Activated T-cell treated with anti-CD3 and anti-CD28 coated beads, Interleukin-2, amount 50 U/mL, for 72 hours (primary cell): ENCODE measurements at regions not wholly inside any gene's neighbourhood (a gene's known extent, or its start where the extent isn't known, plus 50 kb on each side); places are given as distances from the start of the nearest gene placed in this dataset.

Source experiments
- ATAC-seq, 2 donors: fragments of 150-1000 bp; cut with Tn5 transposase; replicated peaks in 1 of 2; 2 replicates each; pipeline ENCODE4 v1.10.0; 2021; ENCODE audit warnings: moderate library complexity in 2 of 2, mild to moderate bottlenecking in 1 of 2
- DNase-seq, 2 donors: peaks; one replicate each; pipeline ENCODE4 v3.0.0; 2021 to 2022; ENCODE audit warnings: mixed read lengths in 1 of 2
- H3K27ac Mint-ChIP-seq: one replicate; pipeline ENCODE4 v1.8.0; 2022; ENCODE audit warnings: mild to moderate bottlenecking, moderate library complexity, mixed read lengths
- H3K27me3 Mint-ChIP-seq: one replicate; pipeline ENCODE4 v1.8.0; 2022; ENCODE audit warnings: low read depth, mixed read lengths
- H3K36me3 Mint-ChIP-seq, 2 donors: one replicate each; pipeline ENCODE4 v1.8.0; 2022; ENCODE audit warnings: mixed read lengths in 2 of 2, mild to moderate bottlenecking in 1 of 2; ENCODE audit not compliant: insufficient read depth in 2 of 2
- H3K4me1 Mint-ChIP-seq: one replicate; pipeline ENCODE4 v1.8.0; 2022; ENCODE audit warnings: low read depth, mixed read lengths
- H3K4me3 Mint-ChIP-seq, 2 donors: one replicate each; pipeline ENCODE4 v1.8.0; 2022; ENCODE audit warnings: mild to moderate bottlenecking in 2 of 2, mixed read lengths in 2 of 2, moderate library complexity in 2 of 2
- H3K9me3 Mint-ChIP-seq, 2 donors: one replicate each; pipeline ENCODE4 v1.8.0; 2022; ENCODE audit warnings: mixed read lengths in 2 of 2

DNA sequence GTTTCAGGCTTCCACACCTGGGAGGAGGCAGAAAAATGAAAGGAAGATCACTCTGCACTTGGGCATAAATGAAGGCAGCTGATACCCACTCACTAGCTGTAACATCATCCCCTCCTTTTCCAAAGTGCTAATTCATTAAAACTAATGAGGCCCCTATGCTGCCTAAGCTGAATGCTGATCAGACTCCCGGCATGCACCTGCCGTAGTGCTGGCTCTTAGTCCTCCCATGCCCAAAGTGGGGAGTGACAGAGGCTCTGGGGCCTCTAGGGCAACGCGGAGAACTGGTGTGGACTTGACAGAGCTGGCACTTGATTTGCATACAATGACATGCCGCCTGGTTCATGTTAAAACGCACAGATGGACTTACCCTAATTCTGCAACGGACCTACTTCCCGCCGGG is 96.5 kb upstream of the NCAM1 start:
- Mint-ChIP-seq H3K27ac (no peak overlapping the region), H3K4me3 (no peak overlapping the region), H3K27me3 (no peaks in the 10 kb centered on the region), H3K9me3 (peaks cover 2 to 4% of the 10 kb centered on the region in 2 donors), H3K36me3 (peaks cover under 1 to 5% of the 10 kb centered on the region in 2 donors), H3K4me1 (no peaks in the 10 kb centered on the region)
- ATAC-seq (no peak), DNase-seq (no peak)

DNA sequence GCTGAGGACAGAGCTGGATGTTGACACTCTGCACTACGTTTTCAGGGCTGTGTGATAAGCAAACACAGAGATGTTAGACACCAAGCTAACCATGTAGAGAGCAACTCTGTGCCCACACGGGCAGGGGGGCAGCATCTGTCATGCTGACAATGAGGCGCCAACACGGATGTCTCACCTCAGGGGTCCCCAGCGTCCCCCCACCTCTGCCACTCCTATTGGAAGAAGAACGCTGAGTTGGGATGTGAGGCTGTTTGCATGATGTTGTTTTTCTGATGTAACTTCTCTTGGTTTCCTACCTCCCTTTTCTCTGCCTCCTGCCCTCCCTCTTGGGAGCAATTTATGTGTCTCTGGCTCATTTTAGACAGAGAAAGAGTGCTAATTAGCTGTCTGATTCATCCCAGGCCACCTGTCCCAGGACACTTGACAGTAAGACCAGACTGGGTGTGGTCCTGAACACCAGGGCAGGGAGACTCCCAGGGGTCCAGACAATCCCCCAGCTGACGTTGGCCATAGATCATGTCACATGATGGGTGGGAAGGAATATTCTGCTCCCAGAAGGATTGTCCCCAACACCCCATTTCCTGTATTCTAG is 89.2 kb upstream of the NCAM1 start:
- Mint-ChIP-seq H3K27ac (no peak overlapping the region), H3K27me3 (peaks cover 7% of the 10 kb centered on the region), H3K4me3 (no peak overlapping the region), H3K9me3 (no peaks in the 10 kb centered on the region), H3K36me3 (no peaks in the 10 kb centered on the region), H3K4me1 (no peaks in the 10 kb centered on the region)
- DNase-seq (no peak), ATAC-seq (no peak)

- Mint-ChIP-seq H3K27me3 (peaks cover 11% of the 10 kb centered on the region), H3K36me3 (no peaks in the 10 kb centered on the region), H3K9me3 (no peaks in the 10 kb centered on the region), H3K27ac (no peak overlapping the region), H3K4me3 (no peak overlapping the region), H3K4me1 (no peaks in the 10 kb centered on the region)
- no peak for DNase-seq
- ATAC-seq = peak in 1 of 2 donors; percentile 53
These were observed 86.2 kb upstream of the NCAM1 start for GRCh38 chr11:112874980-112875379.

- peaks cover 10% of the 10 kb centered on the region for H3K27me3 Mint-ChIP-seq
- no peak overlapping the region for H3K4me3 Mint-ChIP-seq
- no peaks in the 10 kb centered on the region for H3K9me3 Mint-ChIP-seq
- H3K27ac Mint-ChIP-seq = no peak overlapping the region
- ATAC-seq (no peak), DNase-seq (no peak)
- H3K4me1 Mint-ChIP-seq = no peaks in the 10 kb centered on the region
- no peaks in the 10 kb centered on the region for H3K36me3 Mint-ChIP-seq
These were observed 83.6 kb upstream of the NCAM1 start for GRCh38 chr11:112877581-112877980.

- H3K36me3 Mint-ChIP-seq = no peaks in the 10 kb centered on the region
- no peaks in the 10 kb centered on the region for H3K4me1 Mint-ChIP-seq
- DNase-seq (no peak), ATAC-seq (no peak)
- H3K27me3 Mint-ChIP-seq = peaks cover 4% of the 10 kb centered on the region
- H3K4me3 Mint-ChIP-seq = no peak overlapping the region
- H3K27ac Mint-ChIP-seq = no peak overlapping the region
- no peaks in the 10 kb centered on the region for H3K9me3 Mint-ChIP-seq
These were observed 83.1 kb upstream of the NCAM1 start for GRCh38 chr11:112878033-112878601.

DNA sequence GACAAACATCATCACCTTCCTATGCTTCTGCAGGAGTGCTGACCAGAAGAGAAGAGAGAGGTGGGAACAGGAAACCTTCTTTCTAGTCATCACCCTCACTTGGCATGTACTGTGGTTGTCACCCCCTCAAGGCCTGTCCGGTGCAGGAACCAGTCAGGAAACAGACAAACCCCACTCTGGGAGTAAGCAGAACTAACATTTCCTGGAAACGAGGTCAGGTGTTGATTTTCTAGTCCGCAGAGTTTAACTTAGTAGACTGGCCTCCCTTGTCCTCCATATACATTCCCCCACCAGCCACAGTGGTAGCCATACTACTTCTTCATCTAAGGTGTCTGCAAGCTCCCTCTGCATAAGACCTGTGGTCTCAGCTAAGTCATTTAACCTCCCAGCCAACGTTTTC is 80.7 kb upstream of the NCAM1 start:
- Mint-ChIP-seq H3K27ac (no peak overlapping the region), H3K4me1 (no peaks in the 10 kb centered on the region), H3K36me3 (no peaks in the 10 kb centered on the region), H3K9me3 (no peaks in the 10 kb centered on the region), H3K4me3 (no peak overlapping the region), H3K27me3 (peaks cover 4% of the 10 kb centered on the region)
- ATAC-seq (peak in 1 of 2 donors; percentile 60), DNase-seq (no peak)

GRCh38 chr11:112881461-112881860 is 79.8 kb upstream of the NCAM1 start:
- Mint-ChIP-seq H3K27me3 (peaks cover 4% of the 10 kb centered on the region), H3K27ac (no peak overlapping the region), H3K4me1 (no peaks in the 10 kb centered on the region), H3K9me3 (no peaks in the 10 kb centered on the region), H3K36me3 (no peaks in the 10 kb centered on the region), H3K4me3 (no peak overlapping the region)
- ATAC-seq (no peak), DNase-seq (no peak)

DNA sequence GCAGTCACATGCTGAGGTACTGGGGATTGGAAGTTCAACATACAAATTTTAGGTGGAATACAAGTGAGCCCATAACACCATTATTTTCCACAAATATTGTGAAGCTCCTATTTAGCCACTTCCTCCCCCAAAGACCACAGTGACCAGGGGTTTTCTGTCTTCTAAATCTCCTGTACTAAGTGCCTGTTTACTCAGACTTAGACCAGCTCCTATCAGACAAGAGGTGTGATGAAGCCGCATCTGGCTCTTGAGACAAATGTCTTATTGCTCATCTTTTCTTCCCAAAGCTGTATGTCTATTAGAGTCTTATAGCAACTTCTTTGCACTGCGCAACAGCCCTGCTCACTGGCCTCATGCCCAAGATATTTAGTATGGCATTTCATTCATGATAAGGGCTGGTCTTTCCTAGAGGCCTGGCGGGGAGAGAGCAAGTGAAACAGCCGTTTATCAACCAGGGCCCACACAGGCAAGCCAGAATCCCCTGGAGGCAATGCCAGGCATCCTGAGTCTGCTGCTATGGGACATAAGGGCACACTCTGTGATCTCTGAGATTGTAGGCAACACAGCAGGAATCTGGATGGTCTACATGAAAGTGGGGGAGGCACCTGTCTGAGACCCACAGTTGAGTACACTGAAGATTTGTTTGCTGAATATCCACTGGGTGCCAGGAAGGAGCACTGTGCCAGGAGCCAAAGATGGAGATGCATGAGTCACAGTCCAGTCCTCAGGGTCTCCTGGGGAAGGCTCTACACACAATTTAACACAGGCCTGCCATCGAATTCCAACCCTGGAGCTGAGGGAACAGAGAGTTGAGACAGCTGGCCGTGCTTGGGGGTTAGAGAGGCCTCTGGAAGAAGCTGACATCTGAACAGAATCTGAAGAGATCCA is 78.5 kb upstream of the NCAM1 start:
- ATAC-seq (no peak), DNase-seq (no peak)
- Mint-ChIP-seq H3K27me3 (peaks cover 4% of the 10 kb centered on the region), H3K4me3 (no peak overlapping the region), H3K4me1 (no peaks in the 10 kb centered on the region), H3K27ac (no peak overlapping the region), H3K36me3 (no peaks in the 10 kb centered on the region), H3K9me3 (no peaks in the 10 kb centered on the region)

DNA sequence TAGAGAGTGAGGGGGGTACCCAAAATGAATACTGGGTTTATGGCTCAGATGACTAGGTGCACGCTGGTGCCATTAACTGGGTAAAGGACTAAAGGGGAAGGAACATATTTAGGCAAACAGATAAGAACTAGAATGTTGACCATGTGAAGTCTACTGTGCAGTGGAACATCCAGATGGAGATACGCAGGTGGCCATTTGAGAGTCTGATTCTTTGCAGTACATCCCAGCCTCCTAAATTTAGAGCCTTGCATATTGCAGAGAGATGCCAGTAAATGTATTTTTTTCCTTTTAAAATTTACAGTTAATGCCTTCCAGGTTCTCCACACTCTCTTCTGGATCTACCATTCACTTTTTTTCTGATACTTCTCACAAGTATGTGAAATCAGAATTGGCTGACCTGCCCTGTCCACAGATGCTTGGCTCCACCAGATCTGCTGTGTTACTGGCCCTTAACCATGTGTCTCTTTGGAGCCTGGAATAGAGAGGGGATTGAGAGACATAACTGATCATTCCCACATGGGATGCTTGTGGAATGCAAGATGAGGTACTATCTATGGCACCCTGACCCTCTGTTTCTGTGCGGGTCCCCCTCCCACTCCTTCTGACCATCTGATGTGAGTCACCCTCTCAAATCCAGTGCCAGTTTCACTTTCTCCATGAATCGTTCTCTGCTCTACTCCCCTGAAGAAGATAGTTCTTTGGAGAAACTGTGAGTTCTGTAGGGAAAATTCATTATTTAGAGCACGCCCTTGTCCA is 77.0 kb upstream of the NCAM1 start:
- Mint-ChIP-seq H3K9me3 (no peaks in the 10 kb centered on the region), H3K27me3 (peaks cover under 1% of the 10 kb centered on the region), H3K36me3 (no peaks in the 10 kb centered on the region), H3K4me3 (no peak overlapping the region), H3K4me1 (no peaks in the 10 kb centered on the region), H3K27ac (no peak overlapping the region)
- DNase-seq (no peak), ATAC-seq (no peak)

DNA sequence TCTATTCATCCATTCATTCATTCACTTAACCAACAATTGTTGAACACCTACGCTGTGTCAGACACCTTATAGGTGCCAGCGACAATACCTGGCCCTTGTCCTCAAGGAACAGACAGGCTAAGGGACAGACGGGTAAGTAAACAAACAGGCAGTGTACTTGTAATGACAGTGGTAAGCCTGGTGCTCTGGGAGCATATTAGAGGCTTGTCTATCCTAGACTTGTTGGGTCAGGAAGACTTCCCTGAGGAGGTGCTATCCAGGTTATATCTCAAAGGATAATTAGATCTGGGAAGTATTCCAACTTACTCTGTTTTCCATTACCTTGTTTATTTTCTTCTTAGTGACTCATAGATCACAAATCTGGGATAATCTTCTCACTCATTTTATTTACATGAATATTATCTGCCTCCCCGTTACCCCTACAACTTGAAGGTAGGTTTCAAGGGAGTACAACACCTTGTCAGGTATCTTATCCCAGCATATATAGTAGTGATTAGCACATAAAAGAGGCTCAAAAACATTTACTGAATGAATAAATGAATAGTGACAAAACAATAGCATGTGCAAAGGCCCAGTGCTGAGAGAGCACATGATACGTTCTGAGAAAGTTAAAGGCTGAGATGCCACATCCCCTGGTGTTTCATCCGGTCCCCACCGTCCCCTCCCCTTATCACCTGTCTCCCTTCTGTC is 75.3 kb upstream of the NCAM1 start:
- no peaks in the 10 kb centered on the region for H3K36me3 Mint-ChIP-seq
- H3K27me3 Mint-ChIP-seq = no peaks in the 10 kb centered on the region
- ATAC-seq (no peak), DNase-seq (no peak)
- H3K27ac Mint-ChIP-seq = no peak overlapping the region
- H3K4me1 Mint-ChIP-seq = no peaks in the 10 kb centered on the region
- no peaks in the 10 kb centered on the region for H3K9me3 Mint-ChIP-seq
- H3K4me3 Mint-ChIP-seq = no peak overlapping the region

DNA sequence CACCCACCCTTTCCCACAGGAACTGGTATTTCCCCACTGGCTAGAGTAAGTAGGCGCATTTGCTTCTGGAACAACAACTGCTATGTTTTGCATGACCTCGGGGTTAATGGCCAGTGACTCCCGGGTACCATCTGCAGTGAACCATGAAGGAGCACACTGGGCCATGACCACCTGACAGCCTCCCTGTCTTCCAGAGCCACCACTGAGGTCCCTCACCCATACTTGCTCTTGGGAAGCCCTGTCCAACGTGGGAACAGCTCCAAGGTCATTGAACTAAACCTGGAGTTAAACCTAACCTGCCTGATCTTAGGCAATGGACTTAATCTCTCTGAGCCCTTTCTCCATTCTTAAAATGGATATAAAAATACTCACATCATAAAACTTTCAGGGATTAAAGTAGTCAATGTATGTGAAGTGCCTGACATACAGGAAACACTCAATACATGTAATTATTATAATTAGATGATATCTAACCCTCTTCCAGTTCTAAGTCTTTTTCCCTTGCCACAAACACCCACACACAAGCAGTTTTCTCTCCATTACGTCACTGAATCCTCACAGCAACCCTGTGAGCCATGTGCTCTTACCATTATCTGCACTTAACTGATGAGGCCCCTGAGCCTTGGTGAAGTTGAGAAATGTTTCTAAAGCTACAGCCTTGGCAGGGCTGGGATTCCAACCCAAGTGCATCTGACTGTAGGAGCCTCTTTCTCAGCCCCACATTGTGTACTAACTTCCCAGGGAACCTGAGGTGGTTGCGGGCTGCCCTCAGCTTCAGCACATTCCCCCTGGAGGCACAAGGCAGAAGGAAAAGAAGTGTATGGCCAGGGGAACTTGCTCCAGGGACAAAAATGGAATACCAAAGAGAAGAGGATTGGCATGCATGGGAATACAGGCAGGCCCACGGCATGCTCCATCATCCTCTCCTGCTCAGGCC is 74.5 kb upstream of the NCAM1 start:
- Mint-ChIP-seq H3K9me3 (no peaks in the 10 kb centered on the region), H3K4me1 (no peaks in the 10 kb centered on the region), H3K36me3 (no peaks in the 10 kb centered on the region), H3K27ac (no peak overlapping the region), H3K4me3 (no peak overlapping the region), H3K27me3 (no peaks in the 10 kb centered on the region)
- no peak for DNase-seq
- ATAC-seq = no peak

- Mint-ChIP-seq H3K9me3 (no peaks in the 10 kb centered on the region), H3K36me3 (no peaks in the 10 kb centered on the region), H3K4me1 (no peaks in the 10 kb centered on the region), H3K27me3 (no peaks in the 10 kb centered on the region), H3K4me3 (no peak overlapping the region), H3K27ac (no peak overlapping the region)
- DNase-seq = no peak
- no peak for ATAC-seq
These were observed 71.8 kb upstream of the NCAM1 start for GRCh38 chr11:112889446-112889845.
